ENCODE measurements at regions not wholly inside any gene's neighbourhood (a gene's known extent, or its start where the extent isn't known, plus 50 kb on each side); places are given as distances from the start of the nearest gene placed in this dataset.

GRCh38 chr3:72336821-72337479 lies 511.3 kb downstream of the SHQ1 start:
- Mint-ChIP-seq H3K4me1 (ENCODE audit: low read depth, unreplicated experiment) (peaks cover 3% of the 10 kb centered on the region), H3K4me3 (ENCODE audit: unreplicated experiment) (no peak overlapping the region), H3K9me3 (ENCODE audit: unreplicated experiment) (no peaks in the 10 kb centered on the region), H3K27ac (ENCODE audit: unreplicated experiment) (no peak overlapping the region), H3K36me3 (ENCODE audit: low read depth, unreplicated experiment) (no peaks in the 10 kb centered on the region), H3K27me3 (ENCODE audit: low read depth, unreplicated experiment) (peaks cover 21% of the 10 kb centered on the region)
- peak; percentile 52 for DNase-seq (ENCODE audit: low read depth)
- no peaks in the 10 kb centered on the region for H4K20me1 ChIP-seq (ENCODE audit: insufficient read depth, low read length)
- H3K4me1 ChIP-seq (ENCODE audit: insufficient read depth, low read length) = peaks cover 15% of the 10 kb centered on the region
- H3K9me3 ChIP-seq (ENCODE audit: insufficient read depth, low read depth, low read length) = peaks cover 18% of the 10 kb centered on the region
- peak overlapping the region; percentile 55 for H3K4me2 ChIP-seq (ENCODE audit: low read length)
- TF ChIP-seq EZH2 (IDR thresholded peaks at IDR 0.05; ENCODE audit: insufficient read depth, low read length) (no peak), CTCF (IDR thresholded peaks at IDR 0.05; ENCODE audit: insufficient read depth, low read depth, low read length) (no peak)
- peak overlapping the region; percentile 5 for H3K4me3 ChIP-seq (ENCODE audit: insufficient read depth, low read depth, low read length)
- H3K79me2 ChIP-seq (ENCODE audit: insufficient read depth, low read length) = no peaks in the 10 kb centered on the region
- no peak overlapping the region for H3K27ac ChIP-seq (ENCODE audit: low read depth, low read length)
- H3K27me3 ChIP-seq (ENCODE audit: insufficient read depth, low read length) = peaks cover 2% of the 10 kb centered on the region
- H3K9ac ChIP-seq (ENCODE audit: low read length) = no peak overlapping the region
- peak overlapping the region; percentile 42 for H2AFZ ChIP-seq (ENCODE audit: low read depth, low read length)
- H3K36me3 ChIP-seq (ENCODE audit: insufficient read depth, low read length) = no peaks in the 10 kb centered on the region
- no peak for FAIRE-seq

DNA sequence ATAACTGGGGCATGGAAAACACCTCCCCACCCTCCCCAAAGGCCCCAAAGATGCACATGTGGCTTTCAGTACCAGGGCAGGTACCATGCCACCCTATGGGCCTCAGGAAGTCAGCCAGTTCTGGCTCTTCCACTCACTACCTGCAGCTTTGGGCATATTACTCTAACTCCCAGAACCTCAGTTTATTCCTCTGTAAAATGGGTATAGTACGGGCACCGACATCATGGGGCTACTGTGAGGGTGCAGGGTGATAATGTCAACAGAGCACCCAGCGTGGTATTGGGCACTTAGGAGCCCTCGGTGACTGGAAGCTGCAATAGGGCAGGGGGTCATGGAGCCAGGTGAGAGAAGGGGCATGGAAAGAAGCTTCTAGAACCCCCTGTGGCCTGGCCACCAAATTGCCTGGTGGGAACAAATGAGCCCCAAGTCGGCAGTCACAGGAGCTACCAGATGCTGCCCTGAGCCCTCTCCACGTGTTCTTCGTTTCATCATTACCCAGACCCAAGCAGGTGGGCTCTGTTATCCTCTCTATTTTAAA lies 512.1 kb downstream of the SHQ1 start:
- Histone ChIP-seq H3K4me3 (ENCODE audit: insufficient read depth, low read depth, low read length) (no peak overlapping the region), H3K9ac (ENCODE audit: low read length) (no peak overlapping the region), H3K27ac (ENCODE audit: low read depth, low read length) (no peak overlapping the region), H4K20me1 (ENCODE audit: insufficient read depth, low read length) (no peaks in the 10 kb centered on the region), H2AFZ (ENCODE audit: low read depth, low read length) (no peak overlapping the region), H3K4me2 (ENCODE audit: low read length) (no peak overlapping the region), H3K36me3 (ENCODE audit: insufficient read depth, low read length) (no peaks in the 10 kb centered on the region), H3K27me3 (ENCODE audit: insufficient read depth, low read length) (peaks cover 4% of the 10 kb centered on the region), H3K9me3 (ENCODE audit: insufficient read depth, low read depth, low read length) (peaks cover 18% of the 10 kb centered on the region), H3K4me1 (ENCODE audit: insufficient read depth, low read length) (peaks cover 15% of the 10 kb centered on the region), H3K79me2 (ENCODE audit: insufficient read depth, low read length) (no peaks in the 10 kb centered on the region)
- no peaks in the 10 kb centered on the region for H3K36me3 Mint-ChIP-seq (ENCODE audit: low read depth, unreplicated experiment)
- no peaks in the 10 kb centered on the region for H3K9me3 Mint-ChIP-seq (ENCODE audit: unreplicated experiment)
- H3K4me3 Mint-ChIP-seq (ENCODE audit: unreplicated experiment) = no peak overlapping the region
- H3K4me1 Mint-ChIP-seq (ENCODE audit: low read depth, unreplicated experiment) = peaks cover 2% of the 10 kb centered on the region
- no peak overlapping the region for H3K27ac Mint-ChIP-seq (ENCODE audit: unreplicated experiment)
- TF ChIP-seq EZH2 (IDR thresholded peaks at IDR 0.05; ENCODE audit: insufficient read depth, low read length) = no peak
- TF ChIP-seq CTCF (IDR thresholded peaks at IDR 0.05; ENCODE audit: insufficient read depth, low read depth, low read length) = no peak
- H3K27me3 Mint-ChIP-seq (ENCODE audit: low read depth, unreplicated experiment) = peaks cover 28% of the 10 kb centered on the region
- FAIRE-seq (no peak), DNase-seq (ENCODE audit: low read depth) (no peak)

DNA sequence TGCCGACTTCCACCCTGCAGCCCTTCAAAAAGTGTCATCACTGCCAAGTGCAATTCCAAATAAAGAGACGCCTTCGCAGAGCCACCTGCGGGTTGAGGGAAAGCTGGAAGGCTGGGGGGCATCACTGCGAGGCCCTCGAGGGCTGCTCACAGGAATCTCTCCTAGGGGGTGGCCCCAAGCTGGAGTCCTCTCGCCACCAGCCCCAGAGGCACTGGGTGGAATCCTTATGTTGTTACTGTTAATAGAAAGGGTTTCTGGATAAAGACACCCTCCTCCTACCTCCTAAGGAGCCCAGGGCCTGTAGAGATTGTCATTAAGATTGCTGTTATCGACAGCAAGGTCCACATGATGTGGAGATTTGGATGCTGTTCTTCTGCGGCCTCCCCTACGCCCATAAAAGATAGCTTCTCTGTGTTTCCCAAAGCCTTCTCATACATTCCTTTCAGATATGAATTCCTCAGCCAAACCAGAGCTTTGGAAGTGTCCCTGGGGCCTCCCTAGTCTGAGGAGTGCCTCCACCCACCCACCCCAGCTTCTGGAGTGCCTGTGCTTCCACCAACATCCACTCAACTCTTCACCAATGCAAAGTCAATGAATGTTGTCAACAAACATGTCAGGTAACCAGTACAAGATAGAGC lies 512.7 kb downstream of the SHQ1 start:
- H3K79me2 ChIP-seq (ENCODE audit: insufficient read depth, low read length) = no peaks in the 10 kb centered on the region
- H4K20me1 ChIP-seq (ENCODE audit: insufficient read depth, low read length) = no peaks in the 10 kb centered on the region
- no peaks in the 10 kb centered on the region for H3K36me3 ChIP-seq (ENCODE audit: insufficient read depth, low read length)
- peaks cover 15% of the 10 kb centered on the region for H3K4me1 ChIP-seq (ENCODE audit: insufficient read depth, low read length)
- peak overlapping the region; percentile 7 for H3K27ac Mint-ChIP-seq (ENCODE audit: unreplicated experiment)
- peaks cover 18% of the 10 kb centered on the region for H3K9me3 ChIP-seq (ENCODE audit: insufficient read depth, low read depth, low read length)
- H3K9ac ChIP-seq (ENCODE audit: low read length) = no peak overlapping the region
- no peaks in the 10 kb centered on the region for H3K36me3 Mint-ChIP-seq (ENCODE audit: low read depth, unreplicated experiment)
- no peaks in the 10 kb centered on the region for H3K4me1 Mint-ChIP-seq (ENCODE audit: low read depth, unreplicated experiment)
- peaks cover 33% of the 10 kb centered on the region for H3K27me3 Mint-ChIP-seq (ENCODE audit: low read depth, unreplicated experiment)
- no peak for DNase-seq (ENCODE audit: low read depth)
- no peak overlapping the region for H3K4me2 ChIP-seq (ENCODE audit: low read length)
- no peak overlapping the region for H3K4me3 ChIP-seq (ENCODE audit: insufficient read depth, low read depth, low read length)
- H3K27me3 ChIP-seq (ENCODE audit: insufficient read depth, low read length) = peaks cover 7% of the 10 kb centered on the region
- H3K4me3 Mint-ChIP-seq (ENCODE audit: unreplicated experiment) = no peak overlapping the region
- H3K9me3 Mint-ChIP-seq (ENCODE audit: unreplicated experiment) = no peaks in the 10 kb centered on the region
- no peak overlapping the region for H2AFZ ChIP-seq (ENCODE audit: low read depth, low read length)
- H3K27ac ChIP-seq (ENCODE audit: low read depth, low read length) = no peak overlapping the region
- TF ChIP-seq CTCF (IDR thresholded peaks at IDR 0.05; ENCODE audit: insufficient read depth, low read depth, low read length) = no peak
- no peak for FAIRE-seq

Measured in astrocyte (in vitro differentiated cells and primary cell).